ENCODE measurements at regions not wholly inside any gene's neighbourhood (a gene's known extent, or its start where the extent isn't known, plus 50 kb on each side); places are given as distances from the start of the nearest gene placed in this dataset.

DNA sequence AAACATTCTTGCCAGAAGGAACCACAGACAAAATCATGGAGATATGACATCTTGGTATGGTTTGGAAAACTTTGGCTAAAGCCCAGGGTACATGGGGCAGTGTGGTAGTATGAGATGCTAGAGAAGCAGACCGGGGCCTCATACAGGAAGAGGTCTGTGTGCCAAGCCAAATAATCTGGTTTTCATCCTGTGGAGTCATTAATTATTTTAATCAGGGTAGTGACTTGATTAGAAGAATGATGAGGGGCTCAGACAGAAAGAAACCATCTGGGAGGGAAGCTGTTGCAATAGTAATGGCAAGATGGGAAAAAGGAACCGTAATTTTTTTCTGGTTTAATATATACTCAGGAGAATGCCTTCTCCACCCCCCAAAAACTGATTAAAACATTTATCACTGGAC, 318.0 kb downstream of the BRINP2 start:
- TF ChIP-seq, protein P1, sequence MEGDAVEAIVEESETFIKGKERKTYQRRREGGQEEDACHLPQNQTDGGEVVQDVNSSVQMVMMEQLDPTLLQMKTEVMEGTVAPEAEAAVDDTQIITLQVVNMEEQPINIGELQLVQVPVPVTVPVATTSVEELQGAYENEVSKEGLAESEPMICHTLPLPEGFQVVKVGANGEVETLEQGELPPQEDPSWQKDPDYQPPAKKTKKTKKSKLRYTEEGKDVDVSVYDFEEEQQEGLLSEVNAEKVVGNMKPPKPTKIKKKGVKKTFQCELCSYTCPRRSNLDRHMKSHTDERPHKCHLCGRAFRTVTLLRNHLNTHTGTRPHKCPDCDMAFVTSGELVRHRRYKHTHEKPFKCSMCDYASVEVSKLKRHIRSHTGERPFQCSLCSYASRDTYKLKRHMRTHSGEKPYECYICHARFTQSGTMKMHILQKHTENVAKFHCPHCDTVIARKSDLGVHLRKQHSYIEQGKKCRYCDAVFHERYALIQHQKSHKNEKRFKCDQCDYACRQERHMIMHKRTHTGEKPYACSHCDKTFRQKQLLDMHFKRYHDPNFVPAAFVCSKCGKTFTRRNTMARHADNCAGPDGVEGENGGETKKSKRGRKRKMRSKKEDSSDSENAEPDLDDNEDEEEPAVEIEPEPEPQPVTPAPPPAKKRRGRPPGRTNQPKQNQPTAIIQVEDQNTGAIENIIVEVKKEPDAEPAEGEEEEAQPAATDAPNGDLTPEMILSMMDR (conservative IDR thresholded peaks at IDR 0.05; ENCODE audit: low read depth, low read length): no peak
- no peak for TF ChIP-seq EZH2 (IDR thresholded peaks at IDR 0.05; ENCODE audit: low read length, unreplicated experiment)

Data from PC-3 (cell line).